Activated CD4-positive, CD25-positive, alpha-beta regulatory T cell (primary cell): ENCODE measurements at regions not wholly inside any gene's neighbourhood (a gene's known extent, or its start where the extent isn't known, plus 50 kb on each side); places are given as distances from the start of the nearest gene placed in this dataset.

Experiments used
- DNase-seq, 4 experiments: peaks; one replicate each; lab custom pipeline; 2025; lab: John Stamatoyannopoulos, UW

DNA sequence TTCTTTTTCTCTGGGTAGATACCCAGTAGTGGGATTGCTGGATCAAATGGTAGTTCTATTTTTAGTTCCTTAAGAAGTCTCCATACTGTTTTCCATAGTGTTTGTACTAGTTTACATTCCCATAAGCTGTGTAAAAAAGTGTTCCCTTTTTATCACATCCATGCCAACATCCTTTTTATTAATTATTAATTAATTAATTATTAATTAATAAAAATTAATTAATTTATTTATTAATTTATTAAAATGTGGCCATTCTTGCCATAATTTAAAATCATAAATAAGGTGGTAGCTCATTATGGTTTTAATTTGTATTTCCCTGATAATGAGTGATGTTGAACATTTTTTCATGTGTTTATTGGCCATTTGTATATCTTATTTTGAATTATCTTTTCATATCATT, 173.9 kb upstream of the FOXN2 start:
- no peak for DNase-seq

DNA sequence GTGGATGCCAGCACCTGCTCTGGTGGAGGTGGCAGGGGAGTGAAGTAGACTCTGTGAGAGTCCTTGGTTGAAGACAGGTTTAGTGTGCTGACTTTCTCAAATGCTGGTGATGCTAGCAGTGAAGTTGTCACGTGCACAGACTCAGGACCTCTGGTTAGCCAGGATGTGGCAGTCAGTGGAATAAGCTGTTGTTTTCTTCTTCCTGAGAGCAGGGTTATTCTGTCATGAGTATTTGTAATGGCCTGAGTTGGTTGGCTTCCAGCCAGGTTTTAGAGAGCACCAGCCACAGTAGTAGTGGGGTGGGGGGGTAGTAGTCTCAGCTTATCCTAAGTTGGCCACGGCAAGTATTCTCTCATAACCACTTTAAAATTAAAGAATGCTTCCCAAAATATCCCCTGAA, 169.7 kb upstream of the FOXN2 start:
- DNase-seq: no peak

DNA sequence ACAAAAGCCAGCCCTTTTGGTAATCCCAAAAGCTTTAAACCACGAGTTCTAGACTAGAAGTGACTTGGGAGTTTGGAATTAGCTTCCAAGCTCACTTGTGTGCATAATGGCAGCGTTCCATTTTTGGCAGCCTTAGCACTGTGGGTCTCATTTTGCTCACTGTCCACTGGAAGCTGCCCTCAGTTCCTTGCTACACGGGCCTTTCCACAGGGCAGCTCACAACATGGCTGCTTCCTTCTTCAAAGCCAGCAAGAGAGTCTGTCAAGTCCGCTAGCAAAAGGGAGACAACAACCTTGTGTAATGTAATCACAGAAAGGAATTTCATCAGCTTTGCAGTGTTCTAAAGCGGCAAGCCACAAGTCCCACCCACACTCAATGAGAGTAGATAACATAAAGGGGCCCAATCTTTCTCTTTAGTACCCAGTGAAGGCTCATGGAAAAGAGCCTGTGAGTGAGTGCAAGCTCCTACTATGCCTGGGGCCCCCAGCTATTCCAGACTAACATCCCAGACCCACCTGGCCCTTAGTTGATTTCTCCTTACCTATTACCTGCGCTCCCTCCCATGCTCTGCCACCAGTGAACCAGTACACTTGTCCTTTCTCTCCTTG, 168.5 kb upstream of the FOXN2 start:
- no peak for DNase-seq

DNA sequence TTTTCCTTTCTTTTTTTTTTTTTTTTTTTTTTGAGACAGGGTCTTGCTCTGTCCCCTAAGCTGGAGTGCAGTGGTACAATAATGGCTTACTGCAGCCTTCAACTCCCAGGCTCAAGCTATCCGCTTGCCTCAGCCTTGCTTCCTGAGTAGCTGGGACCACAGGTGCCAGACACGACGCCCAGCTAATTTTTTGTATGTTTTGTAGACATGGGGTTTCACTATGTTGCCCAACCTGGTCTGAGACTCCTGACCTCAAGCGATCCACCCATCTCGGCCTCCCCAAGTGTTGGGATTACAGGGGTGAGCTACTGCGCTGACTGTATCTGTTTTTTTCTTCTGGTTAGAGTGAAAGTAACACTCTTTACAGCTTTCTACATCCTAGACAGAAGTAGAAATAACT, 167.9 kb upstream of the FOXN2 start:
- DNase-seq: no peak

DNA sequence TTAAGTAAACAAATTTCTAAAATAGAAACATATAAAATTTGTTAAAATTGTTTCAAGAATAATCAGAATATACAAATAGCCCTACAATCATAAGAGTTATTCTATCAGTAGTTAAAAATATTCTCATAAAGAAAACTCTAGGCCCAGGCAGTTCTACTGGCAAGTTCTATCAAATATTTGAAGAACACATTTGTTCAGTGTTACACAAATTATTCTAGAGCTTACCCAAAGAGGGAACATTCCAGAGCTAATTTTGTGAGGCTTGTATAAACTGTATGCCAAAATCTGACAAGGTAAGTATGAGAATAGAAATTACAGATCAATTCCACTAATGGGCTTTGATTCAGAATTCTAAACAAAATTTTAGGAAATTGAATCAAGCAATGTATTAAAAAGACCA, 166.8 kb upstream of the FOXN2 start:
- DNase-seq: no peak

DNA sequence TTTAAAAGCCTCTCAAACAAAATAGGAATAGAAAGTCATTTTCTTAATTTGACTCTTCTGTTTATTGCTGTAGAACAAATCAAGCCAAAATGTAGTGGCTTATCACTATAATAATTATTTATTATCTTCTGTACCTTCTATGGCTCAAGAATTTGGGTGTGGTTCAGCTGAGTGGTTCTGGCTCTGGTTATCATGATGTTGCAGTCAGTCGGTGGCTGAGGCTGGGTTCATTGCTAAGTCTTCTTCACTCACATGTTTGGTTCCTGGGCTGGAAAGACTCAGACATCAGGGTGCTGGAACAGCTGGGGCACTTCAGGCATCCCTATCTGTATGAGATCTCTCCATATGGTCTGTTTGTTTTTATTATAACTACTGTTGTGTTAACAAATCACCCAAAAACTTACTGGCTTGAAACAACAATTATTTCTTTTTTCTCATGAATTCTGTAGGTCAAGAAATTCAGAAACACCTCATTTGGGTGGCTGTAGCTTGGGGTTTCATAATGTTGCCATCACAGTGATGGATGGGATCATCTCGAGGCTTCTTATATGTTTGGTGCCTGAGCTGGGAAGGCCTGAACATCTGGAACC, 165.5 kb upstream of the FOXN2 start:
- no peak for DNase-seq

DNA sequence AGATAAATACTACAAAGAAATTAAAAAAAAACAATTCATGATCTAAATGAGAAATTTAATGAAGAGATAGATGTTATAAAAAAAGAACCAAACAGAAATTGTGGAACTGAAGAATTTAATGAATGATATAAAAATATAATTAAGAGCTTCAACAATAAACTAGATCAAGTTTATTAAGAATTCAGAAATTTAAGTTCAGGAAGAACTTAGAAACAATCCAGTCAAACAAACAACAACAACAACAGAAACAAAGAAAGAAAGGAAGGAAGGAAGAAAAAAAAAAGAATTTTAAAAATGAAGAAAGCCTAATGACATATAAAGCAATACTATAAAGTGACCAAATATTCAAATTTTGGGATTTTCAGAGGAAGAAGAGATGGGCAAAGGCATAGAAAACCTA, 157.3 kb upstream of the FOXN2 start:
- no peak for DNase-seq

DNA sequence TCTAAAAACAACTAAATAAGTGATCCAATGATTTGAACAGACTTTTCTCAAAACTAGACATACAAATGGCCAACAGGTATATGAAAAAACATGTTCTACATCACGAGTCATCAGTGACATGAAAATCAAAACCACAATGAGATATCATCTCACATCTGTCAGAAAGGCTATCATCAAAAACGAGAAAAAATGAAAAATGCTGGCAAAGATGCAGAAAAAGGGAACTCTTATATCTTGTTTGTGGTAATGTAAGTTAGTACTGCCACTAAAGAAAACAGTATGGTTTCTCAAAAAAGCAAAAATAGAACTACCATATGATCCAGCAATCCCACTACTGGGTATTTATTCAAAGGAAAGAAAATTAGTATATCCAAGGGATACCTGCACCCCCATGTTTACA, 152.9 kb upstream of the FOXN2 start:
- DNase-seq: no peak

DNA sequence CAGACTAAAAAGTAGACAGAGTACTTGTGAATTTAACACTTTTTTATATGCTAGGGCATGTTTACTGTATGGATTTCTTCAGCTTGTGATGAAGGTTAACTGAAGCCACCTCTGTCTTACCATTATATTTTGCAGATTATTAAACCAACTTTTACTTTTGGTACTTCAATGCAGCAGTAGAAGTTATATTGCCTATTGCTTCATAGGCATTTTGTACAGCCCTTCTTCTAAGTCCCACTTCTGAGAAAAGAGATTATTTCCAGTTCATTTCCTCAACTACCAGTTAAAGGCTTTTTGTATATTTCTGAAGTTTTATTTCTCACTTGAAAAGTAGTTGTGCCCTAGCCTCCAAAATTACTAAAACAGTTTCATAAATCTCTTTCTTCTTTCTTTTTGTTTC, 151.7 kb upstream of the FOXN2 start:
- DNase-seq: no peak

DNA sequence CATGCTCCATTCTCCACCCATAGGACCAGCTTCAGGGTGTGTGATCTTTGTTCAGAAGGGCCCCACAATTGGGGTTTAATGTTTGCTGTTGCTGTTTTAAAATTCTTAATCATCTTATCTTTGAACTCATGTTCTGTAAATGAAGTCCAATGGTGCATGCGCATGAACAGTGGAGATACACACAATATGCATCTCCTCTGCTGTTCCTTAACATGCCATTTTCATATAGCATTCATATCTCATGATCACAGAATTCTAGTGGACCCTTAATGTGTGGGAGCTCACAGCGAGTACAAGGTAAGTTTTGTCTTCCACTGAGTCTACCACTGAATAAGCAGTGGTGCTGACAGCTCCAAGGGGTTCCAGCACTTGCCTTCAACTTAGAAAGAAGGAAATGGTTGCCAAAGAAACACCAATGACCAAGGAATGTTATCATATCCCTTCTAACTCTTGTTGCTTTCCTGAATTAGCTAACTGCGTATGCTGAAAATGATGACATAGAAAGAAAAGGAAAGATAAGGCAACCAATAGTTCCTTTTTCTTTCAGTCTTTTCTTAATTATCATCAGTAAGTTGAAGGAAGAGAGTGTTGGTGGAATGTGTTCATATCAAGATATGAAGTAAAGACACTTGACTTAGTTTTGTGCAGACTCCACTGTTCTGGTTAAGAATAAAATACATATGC, 149.3 kb upstream of the FOXN2 start:
- DNase-seq: no peak

DNA sequence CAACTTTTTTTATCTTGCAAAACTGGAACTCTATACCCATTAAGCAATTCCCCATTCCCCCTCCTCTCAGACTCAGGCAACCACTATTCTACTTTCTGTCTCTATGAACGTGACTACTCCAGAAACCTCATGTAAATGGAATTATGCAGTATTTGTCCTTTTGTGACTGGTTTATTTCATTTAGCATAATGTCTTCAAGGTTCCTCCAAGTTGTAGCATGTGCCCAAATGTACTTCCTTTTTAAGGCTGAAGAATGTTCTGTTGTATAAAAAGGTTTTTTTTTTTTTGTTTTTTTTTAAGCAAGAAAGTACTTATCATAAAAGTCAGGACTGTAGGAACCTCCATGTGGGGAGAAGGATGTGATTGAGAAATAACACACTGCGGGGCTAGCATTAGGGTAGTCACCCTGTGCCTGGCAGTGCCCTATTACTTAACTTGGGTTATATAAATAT, 145.3 kb upstream of the FOXN2 start:
- no peak for DNase-seq

DNA sequence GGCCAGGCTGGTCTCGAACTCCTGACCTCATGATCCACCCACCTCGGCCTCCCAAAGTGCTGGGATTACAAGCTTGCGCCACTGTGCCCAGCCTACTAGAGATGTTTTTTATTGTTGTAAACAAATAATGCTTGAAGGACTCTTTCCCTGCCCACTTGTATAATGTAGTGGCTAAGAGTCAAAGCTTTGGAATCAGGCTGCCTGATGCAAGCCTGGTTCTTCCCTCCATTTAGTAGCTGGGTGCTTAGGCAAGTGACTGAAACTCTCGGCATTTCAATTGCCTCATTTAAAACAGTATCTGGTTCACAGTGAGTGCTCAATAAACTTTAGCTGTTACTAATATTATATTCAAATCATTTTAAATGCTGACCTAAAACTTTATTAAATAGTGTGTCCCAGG, 144.2 kb upstream of the FOXN2 start:
- no peak for DNase-seq

DNA sequence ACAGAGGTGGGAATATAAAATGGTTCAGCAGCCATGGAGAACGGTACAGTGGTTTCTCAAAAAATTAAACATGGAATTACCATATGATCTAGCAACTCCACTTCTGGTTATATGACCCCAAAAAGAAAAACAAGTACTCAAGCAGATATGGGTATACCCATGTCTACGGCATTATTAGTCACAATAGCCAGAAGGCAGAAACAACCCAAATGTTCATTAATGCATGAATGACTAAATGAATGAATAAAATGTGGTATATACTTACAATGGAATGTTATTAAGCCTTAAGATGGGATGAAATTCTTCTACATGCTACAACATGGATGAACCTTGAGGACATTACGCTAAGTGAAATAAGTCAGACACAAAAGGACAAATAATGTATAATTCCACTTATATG, 141.3 kb upstream of the FOXN2 start:
- no peak for DNase-seq

DNA sequence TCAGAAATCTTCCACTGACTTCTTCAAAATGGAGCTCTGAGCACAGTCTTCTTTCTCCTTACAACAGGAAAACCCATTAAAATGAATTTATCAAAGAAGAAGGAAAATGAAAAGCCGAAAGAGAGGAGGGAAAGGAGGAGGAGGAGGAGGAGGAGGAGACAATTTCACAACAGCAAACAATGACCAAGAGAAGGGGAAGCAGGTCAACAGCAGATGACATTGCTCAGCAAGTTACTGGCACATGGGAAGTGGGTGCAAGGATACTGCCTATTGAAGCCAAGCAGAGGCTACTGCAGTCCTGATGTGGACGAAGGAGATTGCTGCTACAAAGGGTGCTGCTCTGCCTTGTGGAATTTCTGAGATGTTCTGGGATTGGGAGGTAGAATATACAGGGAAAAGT, 140.0 kb upstream of the FOXN2 start:
- no peak for DNase-seq

DNA sequence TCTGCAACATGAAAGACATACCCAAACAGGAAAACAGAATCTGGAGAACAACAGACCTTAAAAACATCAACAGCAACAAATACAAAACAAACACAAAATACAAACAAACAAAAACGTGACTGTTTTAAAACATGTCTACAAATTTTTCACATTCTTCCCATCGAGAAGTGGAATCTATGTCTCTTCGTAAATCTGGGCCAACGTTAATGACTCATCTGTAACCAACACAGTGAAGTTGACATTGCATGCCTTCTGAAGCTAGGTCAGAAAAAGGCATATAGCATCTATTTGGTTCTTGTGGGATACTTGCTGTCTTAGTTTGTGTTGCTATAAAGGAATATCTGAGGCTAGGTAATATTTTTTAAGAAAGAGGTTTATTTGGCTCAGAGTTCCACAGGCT, 139.2 kb upstream of the FOXN2 start:
- no peak for DNase-seq

DNA sequence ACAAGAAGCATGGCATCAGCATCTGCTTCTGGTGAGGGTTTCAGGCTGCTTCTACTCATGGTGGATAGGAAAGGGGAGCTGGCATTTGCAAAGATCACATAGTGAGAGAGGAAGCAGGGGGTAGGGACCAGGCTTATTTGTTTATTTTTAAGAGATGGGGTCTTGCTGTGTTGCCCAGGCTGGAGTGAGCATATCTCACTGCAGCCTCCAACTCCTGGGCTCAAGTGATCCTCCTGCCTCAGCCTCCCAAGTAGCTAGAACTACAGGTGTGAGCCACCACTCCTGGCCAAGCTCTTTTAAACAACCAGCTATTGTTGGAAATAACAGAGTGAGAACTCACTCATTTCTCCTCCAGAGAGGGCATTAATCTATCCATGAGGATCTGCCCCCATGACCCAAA, 138.8 kb upstream of the FOXN2 start:
- DNase-seq: no peak

DNA sequence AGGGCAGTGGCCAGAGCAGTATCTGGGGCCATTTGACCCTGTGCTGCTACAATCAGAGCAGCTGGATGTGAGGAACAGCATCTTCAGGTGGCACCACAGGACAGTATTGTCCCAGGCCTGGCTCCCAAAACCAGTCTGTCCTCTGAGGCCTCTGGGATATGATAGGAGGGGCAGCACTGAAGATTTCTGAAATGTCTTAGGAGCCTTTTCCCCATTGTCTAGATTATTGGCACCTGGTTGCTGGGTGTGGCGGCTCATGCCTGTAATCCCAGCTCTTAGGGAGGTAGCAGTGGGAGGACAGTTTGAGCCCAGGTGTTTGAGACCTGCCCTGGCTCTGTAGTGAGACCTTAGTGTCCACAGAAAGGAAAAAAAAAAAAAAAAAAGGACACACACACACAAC, 137.6 kb upstream of the FOXN2 start:
- no peak for DNase-seq

DNA sequence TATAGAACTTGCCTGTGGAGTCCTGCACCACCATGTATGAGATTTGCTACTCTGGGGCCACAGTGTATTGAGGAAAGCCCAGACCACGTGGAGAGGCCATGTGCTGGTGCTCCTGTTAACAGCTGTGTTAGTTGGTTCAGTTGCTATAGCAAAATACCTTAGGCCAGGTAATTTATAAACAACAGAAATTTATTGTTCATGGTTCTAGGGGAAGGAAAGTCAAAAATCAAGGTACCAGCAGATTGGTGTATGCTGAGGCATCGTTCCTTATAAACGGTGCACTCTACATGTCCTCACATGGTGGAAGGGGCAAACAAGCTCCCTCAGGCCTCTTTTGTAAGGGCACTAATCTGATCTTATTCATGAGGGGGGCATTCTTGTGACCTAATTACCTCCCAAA, 135.9 kb upstream of the FOXN2 start:
- no peak for DNase-seq

DNA sequence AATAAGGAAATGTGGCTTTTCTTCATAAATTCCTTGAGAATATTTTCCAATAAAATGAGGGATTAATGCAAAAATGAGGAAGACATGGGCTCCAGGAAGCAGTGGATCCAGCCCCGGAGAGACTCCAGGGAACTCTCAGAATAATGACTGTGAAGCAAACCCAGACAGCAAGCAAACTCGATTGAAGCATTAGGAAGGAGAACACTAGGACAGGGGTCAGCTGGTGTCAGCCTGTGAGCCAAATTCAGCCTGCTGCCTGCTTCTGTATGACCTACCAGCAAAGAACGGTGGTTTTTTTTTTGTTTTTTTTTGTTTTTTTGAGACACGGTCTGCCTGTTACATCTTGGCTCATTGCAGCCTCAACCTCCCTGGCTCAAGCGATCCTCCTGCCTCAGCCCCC, 133.9 kb upstream of the FOXN2 start:
- DNase-seq: no peak

DNA sequence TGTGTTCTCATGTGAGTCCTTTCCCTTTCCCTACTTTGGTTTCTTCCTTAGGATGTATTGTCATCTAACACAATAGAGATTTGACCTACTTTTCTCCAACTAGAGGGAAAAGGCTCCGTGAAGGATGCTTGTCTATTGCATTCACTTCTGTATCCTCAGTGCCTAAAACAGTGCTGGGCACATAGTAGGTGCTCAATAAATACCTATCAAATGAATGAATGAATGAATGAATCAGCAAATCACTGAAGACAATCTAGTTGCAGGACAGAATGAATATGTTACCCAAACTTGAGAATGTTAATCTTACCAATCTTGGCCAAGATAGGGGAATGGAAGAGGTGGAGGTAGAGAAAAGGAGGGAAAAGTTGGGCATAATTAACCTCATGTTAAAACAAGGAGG, 131.2 kb upstream of the FOXN2 start:
- no peak for DNase-seq

DNA sequence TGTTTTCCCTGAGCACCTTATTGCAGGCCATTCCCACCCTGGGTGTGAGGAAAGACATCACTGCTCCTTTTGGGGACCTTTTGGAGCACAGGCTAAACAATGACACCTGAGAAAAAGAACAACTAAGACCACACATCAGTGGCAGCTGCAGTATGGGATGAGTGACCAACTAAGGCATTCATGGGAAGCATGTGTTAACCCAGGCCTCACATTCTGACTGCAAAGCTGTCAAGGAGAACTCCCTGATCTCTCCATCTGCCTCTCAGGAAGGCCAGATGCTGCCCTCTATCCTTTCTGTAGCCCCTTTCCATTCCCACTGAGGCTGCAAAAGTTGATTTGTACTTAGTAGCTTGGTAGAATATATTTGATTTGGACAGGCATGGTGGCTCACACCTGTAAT, 130.5 kb upstream of the FOXN2 start:
- DNase-seq: no peak

DNA sequence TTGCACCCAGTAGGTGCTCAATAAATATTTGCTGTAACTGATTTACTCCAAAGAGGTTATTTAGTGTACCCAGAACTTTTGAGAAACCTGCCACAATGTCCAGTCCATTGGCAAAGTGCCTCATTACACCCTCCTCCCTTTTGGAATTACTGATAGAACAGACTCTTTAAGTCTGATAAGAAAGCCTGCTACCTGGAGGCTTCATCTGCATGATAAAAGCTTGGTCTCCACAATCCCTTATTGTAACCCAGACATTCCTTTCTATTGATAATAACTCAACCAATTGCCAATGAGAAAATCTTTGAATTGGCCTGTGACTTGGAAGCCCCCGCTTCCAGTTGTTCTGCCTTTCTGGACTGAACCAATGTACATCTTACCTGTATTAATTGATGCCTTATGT, 127.0 kb upstream of the FOXN2 start:
- DNase-seq: no peak

DNA sequence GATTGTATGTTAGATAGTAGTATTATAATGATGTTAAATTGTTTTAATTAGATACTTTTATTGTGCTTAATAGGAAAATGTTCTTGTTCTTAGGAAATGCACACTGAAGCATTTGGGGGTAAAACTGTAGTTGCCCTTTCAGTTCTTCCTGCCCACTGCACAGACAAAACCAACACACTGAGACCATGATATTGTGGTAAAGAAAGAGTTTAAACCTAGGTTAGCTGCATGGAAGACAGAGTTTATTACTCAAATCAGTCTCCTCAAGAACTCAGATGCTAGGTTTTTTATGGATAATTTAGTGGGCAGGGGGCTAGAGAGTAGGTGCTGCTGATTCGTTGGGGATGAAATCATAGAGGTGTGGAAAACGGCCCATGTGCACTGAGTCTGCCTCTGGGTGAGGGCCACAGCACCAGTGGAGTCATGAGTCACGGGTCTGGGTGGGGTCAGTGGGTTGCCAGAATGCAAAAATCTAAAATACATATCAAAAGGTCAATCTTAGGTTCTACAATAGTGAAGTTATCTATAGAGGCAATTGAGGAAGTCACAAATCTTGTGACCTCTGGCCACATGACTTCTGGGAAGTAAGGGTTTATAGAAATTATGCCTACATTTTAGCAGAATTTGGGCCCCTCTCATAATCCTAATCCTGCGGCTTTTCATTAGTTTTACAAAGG, 124.8 kb upstream of the FOXN2 start:
- no peak for DNase-seq
